Iris pigment epithelial cell (primary cell): ENCODE measurements at regions not wholly inside any gene's neighbourhood (a gene's known extent, or its start where the extent isn't known, plus 50 kb on each side); places are given as distances from the start of the nearest gene placed in this dataset.
A peak's percentile ranks its signal among the peaks of the same experiment; 100 is the strongest.
"Not testable (repeated sequence)": the region's sequence is repeated elsewhere in the genome, so short reads cannot be mapped to it uniquely, and the experiment has no call there.

Experiments used
- DNase-seq: peaks from one replicate; pipeline ENCODE4 v3.0.0-alpha.2; 2011; ENCODE audit warnings: low read depth

DNA sequence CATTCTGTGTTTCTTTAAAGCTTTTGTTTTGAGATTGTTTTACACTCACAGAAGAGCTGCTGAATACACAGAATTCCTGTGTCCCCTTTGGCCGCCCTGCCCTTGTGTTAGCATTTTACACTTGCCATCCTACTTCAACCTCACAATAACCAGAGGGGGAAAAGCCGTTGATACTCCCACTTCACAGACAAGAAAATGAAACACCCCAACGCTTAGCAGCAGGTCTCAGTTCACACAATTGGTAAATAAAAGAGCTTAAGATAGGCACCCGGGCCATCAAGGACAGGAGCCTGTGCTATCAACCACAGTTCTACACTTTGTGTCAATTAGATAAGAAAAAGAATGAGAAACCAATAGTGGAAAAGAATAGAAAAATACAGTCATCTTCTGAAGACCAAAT, 178.0 kb downstream of the SYK start:
- no peak for DNase-seq

- DNase-seq, result no peak
Measured at GRCh38 chr9:90981726-90982125, 180.1 kb downstream of the SYK start.

- DNase-seq, result no peak
Measured at GRCh38 chr9:90983394-90983793, 181.8 kb downstream of the SYK start.

GRCh38 chr9:90985631-90986030, 184.0 kb downstream of the SYK start:
- DNase-seq, result no peak

GRCh38 chr9:90986161-90986560, 184.5 kb downstream of the SYK start:
- no peak for DNase-seq

DNA sequence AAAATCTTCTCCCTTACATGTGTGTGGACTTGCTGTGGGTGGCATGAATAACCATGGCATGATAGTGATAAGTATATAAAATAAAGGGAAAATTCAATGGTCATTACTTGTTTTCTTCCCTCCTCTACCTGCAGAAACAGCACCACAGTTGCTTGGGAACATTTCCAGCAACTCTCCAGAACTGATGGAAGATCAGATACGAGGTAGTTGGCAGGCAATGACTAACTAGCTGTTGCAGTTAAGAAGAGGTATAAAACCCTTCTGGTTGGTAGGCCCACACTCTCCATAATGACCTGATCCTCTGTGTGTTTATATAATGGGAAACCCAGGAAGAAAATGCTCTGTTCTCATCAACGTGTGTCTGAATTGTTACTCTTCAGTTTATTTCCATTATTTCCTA, 185.9 kb downstream of the SYK start:
- DNase-seq, result no peak

DNA sequence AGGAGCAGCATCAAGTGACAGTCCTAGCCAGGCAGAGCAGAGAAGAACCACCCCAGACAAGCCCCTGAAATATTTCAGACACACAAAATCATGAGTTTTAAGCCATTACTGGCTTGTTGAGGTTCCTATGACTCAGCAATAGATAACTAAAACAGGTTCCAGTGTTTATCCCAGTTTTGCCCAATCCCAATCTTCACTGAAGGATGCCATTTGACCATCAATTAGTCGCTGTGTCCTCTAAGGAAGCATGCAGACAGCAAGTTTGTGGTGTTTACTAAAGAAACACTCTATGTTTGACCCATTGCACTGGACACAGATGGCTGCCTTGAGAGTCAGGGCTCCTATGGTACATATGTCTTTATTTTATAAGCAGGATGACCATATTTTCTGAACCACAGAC, 186.7 kb downstream of the SYK start:
- no peak for DNase-seq

- DNase-seq, result no peak
Measured at GRCh38 chr9:90991953-90992352, 190.3 kb downstream of the SYK start.

- DNase-seq, result no peak
Measured at GRCh38 chr9:90995516-90995915, 193.9 kb downstream of the SYK start.

DNA sequence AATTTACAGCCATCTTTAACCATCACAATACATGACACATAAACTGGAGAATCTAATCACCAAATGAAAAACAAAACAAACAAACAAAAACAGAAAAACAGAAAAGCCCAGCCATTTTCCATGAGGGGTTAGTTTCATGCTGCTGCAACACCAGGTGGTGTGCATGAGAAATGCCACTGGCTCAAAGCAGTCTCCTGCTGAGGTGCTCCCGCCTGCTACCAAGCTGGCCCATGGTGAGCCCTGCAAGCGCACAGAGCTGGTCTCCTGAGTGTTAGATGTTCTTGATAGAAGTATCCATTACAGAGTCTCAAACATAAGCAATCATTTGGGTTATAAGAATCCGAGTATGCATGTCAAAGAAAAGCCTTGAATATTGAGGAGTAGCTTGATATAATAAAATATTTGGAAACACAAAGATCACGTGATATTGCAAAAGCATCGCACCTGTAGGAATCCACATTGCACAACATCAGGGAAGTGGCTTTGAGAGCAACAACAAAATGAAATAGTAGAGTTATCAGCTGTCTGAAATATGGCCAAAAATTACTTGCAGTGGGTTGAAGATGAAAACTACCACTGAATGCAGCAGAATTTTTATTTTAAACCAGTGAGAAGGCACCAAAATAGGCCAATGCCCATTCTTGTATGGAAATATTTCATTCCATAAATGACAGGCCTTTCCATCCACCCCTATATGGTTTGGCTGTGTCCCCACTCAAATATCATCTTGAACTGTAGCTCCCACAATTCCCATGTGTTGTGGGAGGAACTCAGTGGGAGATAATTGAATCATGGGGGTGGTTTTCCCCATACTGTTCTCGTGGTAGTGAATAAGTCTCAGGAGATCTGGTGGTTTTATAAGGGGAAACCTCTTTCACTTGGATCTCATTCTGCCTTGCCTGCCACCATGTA, 194.8 kb downstream of the SYK start:
- DNase-seq, result no peak

DNA sequence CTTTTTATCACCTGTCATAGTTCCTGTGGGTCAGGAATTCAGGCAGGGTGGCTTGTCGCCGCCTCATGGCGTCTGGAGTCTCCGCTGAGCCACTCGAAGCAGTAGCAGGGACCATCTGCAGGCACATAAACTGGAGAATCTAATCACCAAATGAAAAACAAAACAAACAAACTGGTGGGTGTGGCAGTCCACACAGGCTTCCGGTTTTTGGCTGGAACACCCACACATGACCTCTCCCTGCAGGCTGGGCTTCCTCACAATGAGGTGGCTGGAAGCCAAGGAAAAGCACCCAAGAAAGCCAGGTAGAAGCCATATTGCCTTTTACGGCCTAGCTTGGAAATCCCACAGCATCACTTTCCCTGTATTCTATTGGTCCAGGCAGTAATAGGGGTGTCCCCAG, 197.0 kb downstream of the SYK start:
- no peak for DNase-seq

- DNase-seq, result no peak
Measured at GRCh38 chr9:90999425-91000397, 198.1 kb downstream of the SYK start.

GRCh38 chr9:91001146-91001611, 199.6 kb downstream of the SYK start:
- DNase-seq, result peak; percentile 53

DNA sequence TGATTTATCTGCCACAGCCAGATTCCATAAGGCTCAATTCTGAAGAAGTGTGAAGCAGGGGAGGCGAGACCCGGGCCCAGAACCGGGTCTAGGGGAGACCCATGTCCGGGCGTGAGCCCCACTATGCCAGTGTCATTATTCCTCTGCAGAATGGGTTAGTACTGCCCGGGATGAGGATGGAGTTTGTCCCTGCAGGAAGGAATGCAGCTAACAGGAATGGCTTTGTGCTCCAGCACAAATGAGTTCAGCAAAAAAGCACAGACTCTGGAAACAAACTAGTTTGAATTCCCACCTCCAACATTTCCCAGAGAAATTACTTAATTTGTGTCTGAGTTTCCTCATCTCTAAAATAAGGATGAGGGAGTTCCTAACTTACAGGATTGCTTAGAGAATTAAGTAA, 202.9 kb downstream of the SYK start:
- no peak for DNase-seq

GRCh38 chr9:91004992-91005391, 203.4 kb downstream of the SYK start:
- DNase-seq, result no peak

DNA sequence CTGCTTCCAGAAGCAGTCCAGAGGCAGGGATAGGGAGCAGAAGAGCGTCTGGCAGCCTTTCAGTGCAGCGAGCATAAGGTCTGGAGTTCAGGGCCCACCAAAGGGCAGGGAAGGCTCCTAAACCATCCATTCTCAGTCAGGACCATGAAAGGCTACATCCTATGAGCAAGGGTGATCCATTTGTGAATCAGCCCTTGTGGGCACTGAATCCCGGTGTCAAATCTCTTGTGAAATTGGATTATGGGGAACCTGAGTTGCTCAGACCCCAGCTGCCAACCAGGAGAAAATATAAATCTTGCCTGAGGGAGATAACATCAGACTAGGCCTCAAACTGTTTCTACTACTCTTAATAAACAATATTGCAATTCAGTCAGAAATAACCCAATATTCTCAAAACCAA, 204.4 kb downstream of the SYK start:
- DNase-seq, result no peak

DNA sequence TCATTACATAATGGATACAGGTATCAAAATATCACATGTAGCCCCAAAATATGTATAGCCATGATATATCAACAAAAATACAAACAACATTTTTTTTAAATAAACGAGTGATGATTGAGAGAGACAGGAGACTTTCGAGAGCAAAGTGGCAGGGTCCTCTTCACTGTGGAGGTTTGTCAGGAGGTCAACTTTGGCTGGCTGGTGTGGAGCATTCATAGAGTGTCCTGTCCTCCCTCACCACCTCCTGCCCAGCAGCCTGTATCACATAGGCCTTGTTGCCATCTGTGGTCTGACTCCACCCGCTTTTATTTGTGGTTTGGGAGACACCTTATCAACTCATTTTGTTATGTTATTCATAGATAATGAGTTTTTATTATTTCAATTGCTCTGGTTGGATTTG, 206.9 kb downstream of the SYK start:
- no peak for DNase-seq

GRCh38 chr9:91011891-91012290, 210.3 kb downstream of the SYK start:
- no peak for DNase-seq

DNA sequence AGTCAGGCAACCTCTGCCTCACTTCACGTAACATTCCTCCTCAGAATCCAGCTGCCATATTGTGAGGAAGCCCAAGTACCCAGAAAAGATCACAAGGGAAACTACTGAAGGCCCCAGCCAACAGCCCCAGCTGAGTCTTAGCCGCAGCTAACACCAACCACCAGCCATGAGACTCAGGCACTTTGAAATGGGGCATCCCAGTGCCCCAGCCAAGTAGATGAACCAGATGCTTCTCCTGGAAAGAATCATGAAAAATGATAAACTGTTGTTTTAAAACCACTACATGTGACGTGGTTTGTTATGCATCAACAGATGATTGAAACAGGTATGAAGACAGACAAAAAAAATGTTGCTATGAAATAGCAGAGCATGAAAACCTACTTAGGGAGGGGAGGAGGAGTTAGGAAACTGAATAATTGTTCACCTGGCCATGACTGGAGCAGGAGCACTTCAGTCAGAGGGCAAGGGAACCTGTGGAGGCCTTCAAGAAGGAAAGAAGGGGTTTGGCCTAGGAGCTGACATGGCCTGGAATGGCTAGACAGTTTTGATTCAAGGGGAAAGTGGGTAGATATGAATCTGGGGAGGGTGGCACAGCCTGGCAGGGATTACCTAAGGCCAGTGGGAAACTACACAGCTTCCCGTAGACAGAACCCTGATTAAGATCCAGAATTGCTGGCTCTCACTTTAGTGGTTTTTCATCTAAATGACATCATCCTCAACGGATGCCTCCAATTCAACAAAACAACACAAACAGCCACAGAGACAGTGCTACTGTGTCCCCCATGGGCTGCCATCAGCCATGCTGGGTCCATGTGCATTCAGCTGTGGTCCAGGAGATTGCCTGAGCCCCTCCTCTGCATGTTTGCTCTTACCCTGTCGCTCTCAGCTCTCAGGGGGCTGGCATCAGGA, 211.6 kb downstream of the SYK start:
- DNase-seq, result no peak

DNA sequence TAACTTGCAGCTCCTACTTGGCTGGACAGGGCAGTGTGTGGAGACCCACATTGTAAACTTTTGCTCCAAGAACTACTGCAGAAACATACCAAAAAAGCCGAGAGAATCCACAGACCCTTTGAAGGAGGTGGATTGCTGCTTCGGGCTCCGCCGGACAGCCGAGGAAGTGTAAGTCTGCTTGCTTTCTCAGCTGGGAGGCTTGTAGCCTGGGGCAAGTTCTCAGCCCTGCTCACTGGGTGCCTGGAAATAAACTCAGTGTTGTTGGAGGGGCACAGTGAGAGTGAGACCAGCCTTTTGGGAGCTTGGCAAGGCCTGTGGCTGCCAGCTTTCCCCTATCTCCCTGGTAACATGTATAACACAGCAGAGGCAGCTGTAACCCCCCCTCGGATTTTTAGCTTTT, 215.6 kb downstream of the SYK start:
- no peak for DNase-seq

GRCh38 chr9:91019871-91020270, 218.3 kb downstream of the SYK start:
- DNase-seq, result not testable (repeated sequence)

DNA sequence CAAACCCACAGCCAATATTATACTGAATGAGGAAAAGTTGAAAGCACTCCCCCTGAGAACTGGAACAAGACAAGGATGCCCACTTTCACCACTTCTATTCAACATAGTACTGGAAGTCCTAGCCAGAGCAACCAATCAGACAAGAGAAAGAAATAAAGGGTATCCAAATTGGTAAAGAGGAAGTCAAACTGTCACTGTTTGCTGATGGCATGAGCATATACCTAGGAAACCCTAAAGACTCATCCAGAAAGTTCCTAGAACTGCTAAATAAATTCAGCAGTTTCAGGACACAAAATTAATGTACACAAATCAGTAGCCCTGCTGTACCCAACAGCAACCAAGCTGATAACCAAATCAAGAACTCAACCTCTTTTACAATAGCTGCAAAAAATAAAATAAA, 220.0 kb downstream of the SYK start:
- not testable (repeated sequence) for DNase-seq
